HEK293T (cell line): ENCODE measurements at regions not wholly inside any gene's neighbourhood (a gene's known extent, or its start where the extent isn't known, plus 50 kb on each side); places are given as distances from the start of the nearest gene placed in this dataset.

Experiments
- CTCF ChIA-PET: fragments of 350-600 bp; formaldehyde crosslinking; extraction: SDS; loops from one replicate; lab custom pipeline; 2021; ENCODE audit warnings: antibody characterized with exemption, inconsistent platforms; lab: Yijun Ruan, JAX
- POLR2A ChIA-PET: fragments of 350-600 bp; formaldehyde crosslinking; extraction: SDS; loops from one replicate; lab custom pipeline; 2020; ENCODE audit warnings: antibody characterized with exemption, inconsistent platforms; lab: Yijun Ruan, JAX
- DNase-seq: peaks from one replicate; pipeline ENCODE4 v3.0.0; 2012; ENCODE audit warnings: mixed read lengths; ENCODE audit errors: extremely low spot score
- ARNT ChIP-seq: fragments of 450-650 bp; IDR thresholded peaks from 2 replicates; pipeline ENCODE4 v1.6.1; 2017; ENCODE audit warnings: mild to moderate bottlenecking
- BHLHE40 ChIP-seq: fragments of 450-650 bp; IDR thresholded peaks from 2 replicates; pipeline ENCODE4 v1.6.1; 2016; ENCODE audit warnings: mild to moderate bottlenecking, moderate library complexity, borderline replicate concordance
- CTBP1 ChIP-seq: fragments of 450-650 bp; IDR thresholded peaks from 2 replicates; pipeline ENCODE4 v1.6.1; 2016; ENCODE audit warnings: borderline replicate concordance
- ELF4 ChIP-seq: fragments of 450-650 bp; IDR thresholded peaks from 2 replicates; pipeline ENCODE4 v1.6.1; 2017; ENCODE audit warnings: antibody characterized with exemption
- FOXA1 ChIP-seq: fragments of 450-650 bp; IDR thresholded peaks from 2 replicates; pipeline ENCODE4 v1.6.1; 2016; ENCODE audit warnings: mild to moderate bottlenecking
- FOXK2 ChIP-seq: fragments of 450-650 bp; IDR thresholded peaks from 2 replicates; pipeline ENCODE4 v1.6.1; 2016; ENCODE audit warnings: mild to moderate bottlenecking
- FOXM1 ChIP-seq: fragments of 450-650 bp; IDR thresholded peaks from 2 replicates; pipeline ENCODE4 v1.6.1; 2017; ENCODE audit warnings: mild to moderate bottlenecking, borderline replicate concordance
- HDGF ChIP-seq: fragments of 450-650 bp; IDR thresholded peaks from 2 replicates; pipeline ENCODE4 v1.6.1; 2017; ENCODE audit warnings: antibody characterized with exemption, borderline replicate concordance
- L3MBTL2 ChIP-seq: fragments of 450-650 bp; conservative IDR thresholded peaks from 2 replicates; pipeline ENCODE4 v1.6.1; 2016; ENCODE audit warnings: mild to moderate bottlenecking
- LEF1 ChIP-seq: fragments of 450-650 bp; IDR thresholded peaks from 2 replicates; pipeline ENCODE4 v1.6.1; 2017; ENCODE audit warnings: mild to moderate bottlenecking, borderline replicate concordance
- NFRKB ChIP-seq: fragments of 450-650 bp; IDR thresholded peaks from 2 replicates; pipeline ENCODE4 v1.6.1; 2016; ENCODE audit warnings: mild to moderate bottlenecking, moderate library complexity
- PKNOX1 ChIP-seq: fragments of 450-650 bp; IDR thresholded peaks from 2 replicates; pipeline ENCODE4 v1.6.1; 2016
- SP1 ChIP-seq: fragments of 450-650 bp; IDR thresholded peaks from 2 replicates; pipeline ENCODE4 v1.6.1; 2017
- SUZ12 ChIP-seq: fragments of 450-650 bp; IDR thresholded peaks from 2 replicates; pipeline ENCODE4 v1.6.1; 2016; ENCODE audit warnings: mild to moderate bottlenecking
- TARDBP ChIP-seq: fragments of 450-650 bp; IDR thresholded peaks from 2 replicates; pipeline ENCODE4 v1.6.1; 2016
- ZNF384 ChIP-seq: fragments of 450-650 bp; IDR thresholded peaks from 2 replicates; pipeline ENCODE4 v1.6.1; 2016

GRCh38 chr6:140779341-140779740 lies 1353.4 kb upstream of the GJE1 start:
- no peak for TF ChIP-seq FOXK2
- DNase-seq = no peak
- POLR2A ChIA-PET = no interaction called here
- CTCF ChIA-PET = no interaction called here

- ChIA-PET POLR2A (no interaction called here), CTCF (no interaction called here)
- no peak for DNase-seq
- TF ChIP-seq NFRKB (no peak), FOXM1 (no peak), L3MBTL2 (no peak), PKNOX1 (no peak), CTBP1 (no peak)
Measured at GRCh38 chr6:140777780-140778179, 1354.9 kb upstream of the GJE1 start.

GRCh38 chr6:140775061-140775460 lies 1357.7 kb upstream of the GJE1 start:
- no peak for DNase-seq
- POLR2A ChIA-PET = no interaction called here
- CTCF ChIA-PET = no interaction called here
- TF ChIP-seq FOXK2 = no peak
- TF ChIP-seq PKNOX1 = no peak
- TF ChIP-seq LEF1 = no peak
- TF ChIP-seq L3MBTL2 = no peak
- no peak for TF ChIP-seq ARNT
- no peak for TF ChIP-seq SP1
- TF ChIP-seq NFRKB = no peak
- no peak for TF ChIP-seq CTBP1
- TF ChIP-seq FOXA1 = no peak
- no peak for TF ChIP-seq TARDBP
- TF ChIP-seq SUZ12 = no peak

- DNase-seq = peak; percentile 9
- CTCF ChIA-PET = no interaction called here
- POLR2A ChIA-PET = no interaction called here
- TF ChIP-seq FOXM1 (no peak), ELF4 (no peak), LEF1 (no peak), BHLHE40 (no peak), SP1 (no peak), FOXA1 (no peak), ZNF384 (no peak), NFRKB (no peak), ARNT (no peak), HDGF (no peak), TARDBP (no peak), L3MBTL2 (no peak), FOXK2 (no peak), CTBP1 (no peak), PKNOX1 (no peak), SUZ12 (no peak)
Measured at GRCh38 chr6:140774080-140774505, 1358.6 kb upstream of the GJE1 start.

GRCh38 chr6:140773276-140773675 lies 1359.4 kb upstream of the GJE1 start:
- ChIA-PET CTCF (no interaction called here), POLR2A (no interaction called here)
- TF ChIP-seq CTBP1 (no peak), LEF1 (no peak), ARNT (no peak), TARDBP (no peak), FOXK2 (no peak), HDGF (no peak), SUZ12 (no peak), NFRKB (no peak), L3MBTL2 (no peak), SP1 (no peak)
- no peak for DNase-seq

- POLR2A ChIA-PET = no interaction called here
- DNase-seq = no peak
- TF ChIP-seq BHLHE40 (no peak), L3MBTL2 (no peak), ELF4 (no peak), SP1 (no peak), ARNT (no peak), HDGF (no peak), FOXA1 (no peak), CTBP1 (no peak), FOXK2 (no peak), ZNF384 (no peak), SUZ12 (no peak), LEF1 (no peak), FOXM1 (no peak), NFRKB (no peak), PKNOX1 (no peak), TARDBP (no peak)
- CTCF ChIA-PET = no interaction called here
Measured at GRCh38 chr6:140772576-140772975, 1360.1 kb upstream of the GJE1 start.

GRCh38 chr6:140768133-140768532 lies 1364.6 kb upstream of the GJE1 start:
- TF ChIP-seq PKNOX1 (no peak), ZNF384 (no peak), L3MBTL2 (no peak)
- DNase-seq = no peak
- ChIA-PET CTCF (no interaction called here), POLR2A (no interaction called here)
